Body of pancreas (tissue), 4 donors: ENCODE measurements at regions not wholly inside any gene's neighbourhood (a gene's known extent, or its start where the extent isn't known, plus 50 kb on each side); places are given as distances from the start of the nearest gene placed in this dataset.

Experiments used
- ATAC-seq: fragments of 150-250 bp; one replicate; pipeline ENCODE4 v1.9.1; 2016
- DNase-seq, 4 donors: peaks; one replicate each; pipeline ENCODE4 v3.0.0-alpha.2; 2019
- H3K27ac ChIP-seq, 4 donors: fragments of 200-600 bp; sonication (generic); 1 replicate in 3 of 4; 2 replicates in 1 of 4; pipeline versions ENCODE4 v1.5.1 to v1.6.1; 2016 to 2019; ENCODE audit warnings: mild to moderate bottlenecking in 1 of 4, mixed read lengths in 1 of 4, moderate library complexity in 1 of 4
- H3K27me3 ChIP-seq, 2 donors: fragments of 200-600 bp; sonication (generic); one replicate each; pipeline ENCODE4 v1.6.0; 2016; ENCODE audit warnings: mild to moderate bottlenecking in 1 of 2
- H3K36me3 ChIP-seq, 2 donors: fragments of 200-600 bp; sonication (generic); replicated peaks in 1 of 2; 2 replicates each; pipeline ENCODE4 v1.5.1; 2016; ENCODE audit warnings: low read depth in 2 of 2; ENCODE audit not compliant: insufficient read depth in 1 of 2
- H3K4me1 ChIP-seq: fragments of 200-600 bp; sonication (generic); one replicate; pipeline ENCODE4 v1.6.0; 2016
- H3K4me3 ChIP-seq, 2 donors: fragments of 200-600 bp; sonication (generic); 1 replicate in 1 of 2; 2 replicates in 1 of 2; pipeline ENCODE4 v1.5.1; 2016 to 2019
- H3K9me3 ChIP-seq, 3 donors: fragments of 200-600 bp; sonication (generic); 1 replicate in 2 of 3; 2 replicates in 1 of 3; pipeline ENCODE4 v1.5.1; 2016
- CTCF ChIP-seq, 7 experiments: fragments of 450-650 bp in 4 of 7; fragments of 200-600 bp in 3 of 7; sonication (generic) in 3 of 7; IDR thresholded peaks; one replicate each; pipeline ENCODE4 v1.5.1; 2016 to 2019; ENCODE audit warnings: antibody characterized with exemption in 7 of 7
- POLR2A ChIP-seq, 3 donors: fragments of 450-650 bp; IDR thresholded peaks; one replicate each; pipeline ENCODE4 v1.6.1; 2016; ENCODE audit warnings: antibody characterized with exemption in 3 of 3, mild to moderate bottlenecking in 2 of 3
- WGBS, 2 donors: methylation state at CpG; one replicate each; pipeline ENCODE4 v1.1.5; 2017; 5-methylcytosine and 5-hydroxymethylcytosine counted together
- intact Hi-C: fragments of 100-400 bp; cut with DNase I; formaldehyde crosslinking; loops from one replicate; pipeline ENCODE4 v1.15.1; 2023

GRCh38 chr18:24741321-24741720, 280.9 kb downstream of the HRH4 start:
- DNase-seq (no peak), ATAC-seq (no peak)
- intact Hi-C loops = no loop called here
- H3K27me3 ChIP-seq = no peaks in the 10 kb centered on the region
- no peak overlapping the region for H3K27ac ChIP-seq
- 70% methylated on average over 1 of the region's 1 CpG for WGBS, 2 donors
- H3K9me3 ChIP-seq = no peaks in the 10 kb centered on the region
- H3K36me3 ChIP-seq = no peaks in the 10 kb centered on the region
- TF ChIP-seq CTCF (IDR thresholded peaks at IDR 0.05) (no peak), POLR2A (IDR thresholded peaks at IDR 0.05) (no peak)
- H3K4me1 ChIP-seq = no peaks in the 10 kb centered on the region
- no peak overlapping the region for H3K4me3 ChIP-seq

- Histone ChIP-seq H3K9me3 (no peaks in the 10 kb centered on the region), H3K27me3 (no peaks in the 10 kb centered on the region), H3K27ac (no peak overlapping the region), H3K4me1 (no peaks in the 10 kb centered on the region), H3K36me3 (no peaks in the 10 kb centered on the region), H3K4me3 (no peak overlapping the region)
- TF ChIP-seq POLR2A (IDR thresholded peaks at IDR 0.05) (no peak), CTCF (IDR thresholded peaks at IDR 0.05) (no peak)
- ATAC-seq (no peak), DNase-seq (no peak)
- 69 to 79% methylated on average over 5 of the region's 5 CpGs for WGBS, 2 donors
- intact Hi-C loops = no loop called here
These were observed 281.7 kb downstream of the HRH4 start for GRCh38 chr18:24741965-24742724.

- intact Hi-C loops = no loop called here
- Histone ChIP-seq H3K4me1 (no peaks in the 10 kb centered on the region), H3K36me3 (no peaks in the 10 kb centered on the region), H3K9me3 (no peaks in the 10 kb centered on the region), H3K27ac (no peak overlapping the region), H3K27me3 (no peaks in the 10 kb centered on the region), H3K4me3 (no peak overlapping the region)
- WGBS, 2 donors = 71 to 72% methylated on average over 4 of the region's 4 CpGs
- TF ChIP-seq CTCF (IDR thresholded peaks at IDR 0.05) = no peak
- TF ChIP-seq POLR2A (IDR thresholded peaks at IDR 0.05) = no peak
- no peak for ATAC-seq
- no peak for DNase-seq
These were observed 294.3 kb downstream of the HRH4 start for GRCh38 chr18:24754583-24755253.

- Histone ChIP-seq H3K4me3 (no peak overlapping the region), H3K9me3 (no peaks in the 10 kb centered on the region)
- intact Hi-C loops = no loop called here
These were observed 295.9 kb downstream of the HRH4 start for GRCh38 chr18:24756385-24756784.

More at GRCh38 chr18:24756385-24756784, 295.9 kb downstream of the HRH4 start:
- TF ChIP-seq CTCF (IDR thresholded peaks at IDR 0.05) = no peak
- no peak for TF ChIP-seq POLR2A (IDR thresholded peaks at IDR 0.05)
- H3K36me3 ChIP-seq = no peaks in the 10 kb centered on the region
- H3K4me1 ChIP-seq = no peaks in the 10 kb centered on the region
- no peaks in the 10 kb centered on the region for H3K27me3 ChIP-seq
- no peak for ATAC-seq
- no peak overlapping the region for H3K27ac ChIP-seq
- no peak for DNase-seq
